Left lobe of liver (tissue), 2 donors: ENCODE measurements at regions not wholly inside any gene's neighbourhood (a gene's known extent, or its start where the extent isn't known, plus 50 kb on each side); places are given as distances from the start of the nearest gene placed in this dataset.

Experiments used
- ATAC-seq: fragments of 200-7000 bp; cut with Tn5 transposase; one replicate; pipeline ENCODE4 v1.9.1; 2020; ENCODE audit warnings: mild to moderate bottlenecking, moderate library complexity
- DNase-seq: peaks from one replicate; pipeline ENCODE4 v3.0.0-alpha.2; 2020; ENCODE audit warnings: low spot score
- donor health status: DM: no; HTN: no; CAD: no; lungs with moderate emphysema.
- donor health status: DM: no; HTN: yes; CAD: no.

DNA sequence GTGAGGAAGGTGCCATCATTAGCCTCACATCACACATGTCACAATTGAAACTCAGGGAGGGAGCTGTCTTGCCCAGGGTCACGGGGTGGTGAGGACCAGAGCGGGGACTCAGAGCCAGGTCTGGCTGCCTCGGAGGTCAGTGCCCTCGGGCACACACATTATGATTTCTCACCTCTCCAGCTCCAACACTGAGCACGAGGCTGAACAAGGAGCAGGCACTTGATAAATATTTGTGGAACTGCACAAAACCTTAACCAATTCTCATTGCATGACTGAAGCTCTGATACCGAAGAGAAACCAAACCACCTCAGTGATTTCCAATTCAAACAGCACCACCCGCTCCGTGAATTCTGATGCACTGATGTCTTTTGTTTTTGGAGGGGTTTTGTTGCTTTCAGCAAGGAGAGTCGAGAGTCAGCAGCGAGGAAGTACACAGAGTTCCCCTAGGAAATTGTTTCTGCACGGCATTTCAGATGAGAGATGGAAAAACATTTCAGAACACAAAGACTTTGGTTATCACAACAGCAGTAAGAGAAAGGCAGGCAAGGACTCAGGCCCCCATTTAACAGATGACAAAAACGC is 55.3 kb upstream of the ZMIZ1 start:
- ATAC-seq = peak; percentile 94
- DNase-seq = peak; percentile 81

DNA sequence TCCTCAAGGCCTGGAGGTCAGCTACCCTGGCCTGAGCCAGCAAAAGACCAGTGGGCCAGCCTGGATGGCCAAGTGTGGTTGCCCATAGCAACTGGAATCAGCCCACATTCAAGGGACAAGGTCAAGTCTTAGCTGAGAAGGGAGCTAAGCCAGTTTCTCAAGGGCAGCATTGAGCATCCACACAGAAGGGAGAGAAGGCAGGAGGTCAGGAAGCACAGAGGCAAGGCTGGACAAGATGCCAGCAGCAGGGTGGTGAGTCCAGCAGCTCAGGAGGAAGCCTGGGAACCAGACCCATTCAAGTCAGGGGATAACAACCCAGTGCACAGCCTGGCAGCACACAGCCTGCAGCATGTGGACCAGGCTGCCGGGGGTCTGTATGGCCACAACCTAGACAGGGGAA is 54.0 kb upstream of the ZMIZ1 start:
- ATAC-seq = no peak

DNA sequence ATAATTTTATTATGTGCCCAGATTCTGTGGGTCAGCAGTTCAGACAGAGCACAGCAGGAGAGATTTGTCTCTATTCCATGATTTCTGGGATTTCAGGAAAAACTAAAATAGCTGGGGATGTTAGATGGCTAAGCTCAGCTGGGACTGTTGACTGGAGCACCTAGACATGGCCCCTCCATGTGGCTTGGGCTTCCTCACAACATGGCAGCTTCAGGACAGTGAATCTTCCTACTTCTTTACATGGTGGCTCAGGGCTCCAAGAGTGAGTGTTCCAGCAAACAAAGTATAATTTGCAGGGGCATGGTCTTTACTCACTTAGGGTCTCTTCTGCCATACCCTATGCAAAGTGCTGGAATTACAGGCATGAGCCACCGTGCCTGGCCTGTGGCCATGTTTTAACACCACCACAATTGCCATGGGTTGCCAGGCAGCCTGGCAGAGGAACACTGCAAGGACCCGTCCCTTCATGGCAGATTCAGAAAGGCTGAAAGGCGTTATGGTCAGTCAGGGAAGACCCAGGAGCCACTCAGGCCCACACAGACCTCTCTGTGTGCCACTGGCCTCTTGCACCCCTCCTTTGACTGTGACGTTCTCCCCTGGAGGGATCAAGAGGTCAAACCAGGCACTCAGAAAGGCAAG is 50.8 kb upstream of the ZMIZ1 start:
- ATAC-seq = no peak
- DNase-seq = no peak

More for the DNA sequence above, 54.0 kb upstream of the ZMIZ1 start:
- DNase-seq = no peak

DNA sequence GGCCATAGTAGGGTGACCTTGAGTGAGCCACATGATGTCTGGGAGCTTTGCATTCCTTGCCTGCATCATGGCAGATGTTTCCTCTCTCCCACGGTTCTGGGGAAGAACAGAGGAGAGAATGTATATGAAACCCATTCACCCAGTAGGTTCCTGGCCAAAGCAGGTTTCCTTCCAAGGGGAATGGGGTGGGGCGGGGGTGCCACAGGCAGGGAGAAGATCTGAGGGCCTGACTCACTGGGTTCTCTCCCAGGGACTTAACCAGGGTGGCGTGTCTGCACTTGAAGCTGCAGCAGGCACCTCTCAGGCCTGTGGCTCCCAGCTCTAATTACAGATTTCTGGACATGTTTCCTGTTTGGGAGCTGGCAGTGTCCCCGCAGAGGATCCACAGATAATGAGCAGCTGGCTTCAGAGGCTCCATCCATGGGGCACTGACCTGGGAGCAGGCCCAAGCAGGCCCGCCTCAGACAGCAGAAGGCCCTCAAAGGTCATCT is 50.2 kb upstream of the ZMIZ1 start:
- ATAC-seq (peak; percentile 36), DNase-seq (no peak)
